Transverse colon (tissue), 4 donors: ENCODE measurements at regions not wholly inside any gene's neighbourhood (a gene's known extent, or its start where the extent isn't known, plus 50 kb on each side); places are given as distances from the start of the nearest gene placed in this dataset.
"Not testable (repeated sequence)": the region's sequence is repeated elsewhere in the genome, so short reads cannot be mapped to it uniquely, and the experiment has no call there.

Experiments used
- DNase-seq: peaks from one replicate; pipeline ENCODE4 v3.0.0-alpha.2; 2019
- H3K27ac ChIP-seq, 4 donors: fragments of 200-600 bp; sonication (generic); 2 replicates each; pipeline ENCODE4 v1.5.1; 2016 to 2018; ENCODE audit warnings: inconsistent platforms in 4 of 4
- H3K27me3 ChIP-seq: fragments of 200-600 bp; sonication (generic); 2 replicates; pipeline ENCODE4 v1.5.1; 2017; ENCODE audit warnings: inconsistent platforms
- H3K36me3 ChIP-seq, 4 donors: fragments of 200-600 bp; sonication (generic); 2 replicates each; pipeline ENCODE4 v1.5.1; 2017 to 2019; ENCODE audit warnings: inconsistent platforms in 4 of 4
- H3K4me1 ChIP-seq, 4 donors: fragments of 200-600 bp; sonication (generic); 2 replicates each; pipeline ENCODE4 v1.5.1; 2017 to 2020; ENCODE audit warnings: inconsistent platforms in 4 of 4
- H3K4me3 ChIP-seq, 4 donors: fragments of 200-600 bp; sonication (generic); 1 replicate in 1 of 4; 2 replicates in 3 of 4; pipeline versions ENCODE4 v1.5.1 to v1.6.1; 2017 to 2019; ENCODE audit warnings: inconsistent platforms in 4 of 4
- H3K9me3 ChIP-seq, 2 donors: fragments of 200-600 bp; sonication (generic); 2 replicates each; pipeline ENCODE4 v1.5.1; 2017 to 2019; ENCODE audit warnings: inconsistent platforms in 2 of 2
- CTCF ChIP-seq, 5 experiments: fragments of 200-600 bp in 3 of 5; fragments of 450-650 bp in 2 of 5; sonication (generic) in 3 of 5; IDR thresholded peaks; 1 replicate in 2 of 5; 2 replicates in 3 of 5; pipeline ENCODE4 v1.5.1; 2016 to 2017; ENCODE audit warnings: antibody characterized with exemption in 5 of 5, inconsistent platforms in 3 of 5, mild to moderate bottlenecking in 2 of 5, moderate library complexity in 1 of 5
- EP300 ChIP-seq: sonication (generic); formaldehyde crosslinking; IDR thresholded peaks from one replicate; pipeline ENCODE4 v1.6.1; 2017; ENCODE audit warnings: antibody characterized with exemption, low read depth
- POLR2A ChIP-seq: fragments of 450-650 bp; IDR thresholded peaks from one replicate; pipeline ENCODE4 v1.6.1; 2016; ENCODE audit warnings: antibody characterized with exemption, mild to moderate bottlenecking, moderate library complexity
- POLR2AphosphoS5 ChIP-seq, 3 donors: sonication (generic); formaldehyde crosslinking; IDR thresholded peaks; one replicate each; pipeline ENCODE4 v1.6.1; 2016; ENCODE audit warnings: antibody characterized with exemption in 3 of 3
- WGBS, 2 donors: methylation state at CpG; one replicate each; pipeline ENCODE4 v1.1.5; 2018; ENCODE audit warnings: low coverage in 1 of 2; 5-methylcytosine and 5-hydroxymethylcytosine counted together
- in situ Hi-C, 4 donors: fragments of 200-750 bp; cut with MboI; loops; one replicate each; pipeline versions ENCODE4 v1.15.0 to v1.15.1; 2017; ENCODE audit warnings: low sequenced_read_pairs in 3 of 4, low pct_ligation_motif_present in 1 of 4, low pct_unique_long_range_greater_than_20kb in 1 of 4
- intact Hi-C: fragments of 100-400 bp; cut with DNase I; formaldehyde crosslinking; loops from one replicate; pipeline ENCODE4 v1.15.1; 2023; ENCODE audit warnings: low total_unique reads

- no peak for DNase-seq
- intact Hi-C loops = no loop called here
- H3K4me1 ChIP-seq = no peaks in the 10 kb centered on the region
- in situ Hi-C loops = no loop called here
- no peaks in the 10 kb centered on the region for H3K27me3 ChIP-seq
- no peak overlapping the region for H3K4me3 ChIP-seq
- TF ChIP-seq POLR2A (no peak), EP300 (no peak), CTCF (IDR thresholded peaks at IDR 0.05) (no peak), POLR2AphosphoS5 (IDR thresholded peaks at IDR 0.05) (no peak)
- no peaks in the 10 kb centered on the region for H3K36me3 ChIP-seq
- no peak overlapping the region for H3K27ac ChIP-seq
- 26% methylated on average over 3 of the region's 3 CpGs; no CpG with 5 or more reads in 1 of the 2 donors for WGBS, 2 donors
- no peaks in the 10 kb centered on the region for H3K9me3 ChIP-seq
Observed at GRCh38 chr7:69295977-69296376, 302.3 kb upstream of the AUTS2 start.

- intact Hi-C loops (no loop called here), in situ Hi-C loops (no loop called here)
- Histone ChIP-seq H3K4me3 (no peak overlapping the region), H3K4me1 (no peaks in the 10 kb centered on the region), H3K27me3 (no peaks in the 10 kb centered on the region), H3K27ac (no peak overlapping the region), H3K36me3 (no peaks in the 10 kb centered on the region), H3K9me3 (no peaks in the 10 kb centered on the region)
- no peak for DNase-seq
- WGBS, 2 donors = 58 to 61% methylated on average over 3 of the region's 3 CpGs
- TF ChIP-seq EP300 (no peak), CTCF (IDR thresholded peaks at IDR 0.05) (no peak), POLR2AphosphoS5 (IDR thresholded peaks at IDR 0.05) (no peak), POLR2A (no peak)
Observed at GRCh38 chr7:69301253-69301652, 297.0 kb upstream of the AUTS2 start.

GRCh38 chr7:69309601-69310000 is 288.7 kb upstream of the AUTS2 start:
- in situ Hi-C loops (no loop called here), intact Hi-C loops (no loop called here)
- 55 to 67% methylated on average over 1 of the region's 1 CpG for WGBS, 2 donors
- H3K27ac ChIP-seq = no peak overlapping the region
- no peaks in the 10 kb centered on the region for H3K27me3 ChIP-seq
- no peak overlapping the region for H3K4me3 ChIP-seq
- TF ChIP-seq POLR2A (no peak), CTCF (IDR thresholded peaks at IDR 0.05) (no peak), EP300 (no peak), POLR2AphosphoS5 (IDR thresholded peaks at IDR 0.05) (no peak)
- H3K36me3 ChIP-seq = no peaks in the 10 kb centered on the region
- no peak for DNase-seq
- H3K9me3 ChIP-seq = no peaks in the 10 kb centered on the region
- no peaks in the 10 kb centered on the region for H3K4me1 ChIP-seq

DNA sequence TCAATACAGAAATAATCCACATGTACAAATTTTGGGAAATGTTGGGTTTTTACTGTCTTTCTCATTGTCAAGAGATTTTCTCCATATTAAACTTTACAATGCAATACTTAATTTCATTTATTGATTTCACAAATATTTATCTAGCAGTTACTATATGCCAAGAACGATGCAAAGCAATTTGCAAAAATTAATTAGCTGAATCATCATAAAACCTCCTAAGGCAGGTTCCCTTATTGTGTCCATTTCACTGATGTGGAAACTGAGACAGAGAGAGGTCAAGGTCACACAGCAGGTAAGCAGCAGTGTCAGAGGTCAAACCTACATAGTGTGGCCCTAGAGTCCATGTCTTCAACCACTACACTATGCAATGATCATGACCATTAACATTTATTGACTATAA is 286.8 kb upstream of the AUTS2 start:
- no peak for DNase-seq
- in situ Hi-C loops (no loop called here), intact Hi-C loops (no loop called here)
- H3K9me3 ChIP-seq = no peaks in the 10 kb centered on the region
- no peak overlapping the region for H3K27ac ChIP-seq
- no peaks in the 10 kb centered on the region for H3K36me3 ChIP-seq
- no peaks in the 10 kb centered on the region for H3K27me3 ChIP-seq
- H3K4me1 ChIP-seq = no peaks in the 10 kb centered on the region
- TF ChIP-seq POLR2AphosphoS5 (IDR thresholded peaks at IDR 0.05) (no peak), CTCF (IDR thresholded peaks at IDR 0.05) (no peak), EP300 (no peak), POLR2A (no peak)
- H3K4me3 ChIP-seq = no peak overlapping the region
- 62 to 76% methylated on average over 1 of the region's 1 CpG for WGBS, 2 donors

DNA sequence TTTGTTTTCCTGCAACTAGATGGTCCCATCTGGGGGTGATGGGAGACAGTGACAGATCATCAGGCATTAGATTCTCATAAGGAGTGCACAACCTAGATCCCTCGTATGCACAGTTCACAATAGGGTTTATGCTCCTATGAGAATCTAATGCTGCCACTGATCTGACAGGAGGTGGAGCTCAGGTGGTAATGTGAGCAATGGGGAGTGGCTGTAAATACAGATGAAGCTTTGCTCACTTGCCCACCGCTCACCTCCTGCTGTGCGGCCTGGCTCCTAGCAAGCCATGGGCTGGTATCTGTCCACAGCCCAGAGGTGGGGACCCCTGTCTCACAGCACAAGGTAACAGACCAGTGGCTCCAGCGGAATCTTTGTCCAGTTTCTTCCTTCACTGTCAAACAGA is 284.4 kb upstream of the AUTS2 start:
- H3K36me3 ChIP-seq, DNase-seq, H3K27ac ChIP-seq, intact Hi-C loops, H3K4me1 ChIP-seq, H3K9me3 ChIP-seq, in situ Hi-C loops, H3K4me3 ChIP-seq, H3K27me3 ChIP-seq: not testable (repeated sequence)
- WGBS, 2 donors = 83 to 92% methylated on average over 2 to 4 of the region's 4 CpGs
